ENCODE measurements at regions not wholly inside any gene's neighbourhood (a gene's known extent, or its start where the extent isn't known, plus 50 kb on each side); places are given as distances from the start of the nearest gene placed in this dataset.

- Histone ChIP-seq H2BK12ac (ENCODE audit: low read length) (no peak overlapping the region), H4K8ac (ENCODE audit: low read depth, low read length) (no peak overlapping the region), H3K23ac (ENCODE audit: low read depth, low read length, poor library complexity) (no peak overlapping the region), H3K9me3 (replicated peaks in 1 of 2; ENCODE audit: control insufficient read depth in 2 of 2, insufficient read depth in 1 of 2, low read depth in 1 of 2, low read length in 2 of 2) (no peaks in the 10 kb centered on the region), H3K4ac (ENCODE audit: low read length) (no peak overlapping the region), H2AK5ac (ENCODE audit: low read depth, low read length) (no peak overlapping the region), H2AFZ (ENCODE audit: low read length) (no peak overlapping the region), H2BK5ac (ENCODE audit: low read length) (no peak overlapping the region), H2BK15ac (ENCODE audit: low read length) (no peak overlapping the region), H3K27ac (replicated peaks; ENCODE audit: low read length) (no peak overlapping the region), H3K9ac (ENCODE audit: low read depth, low read length, poor library complexity) (no peak overlapping the region), H3K27me3 (ENCODE audit: control insufficient read depth in 3 of 3, insufficient read depth in 3 of 3, low read depth in 1 of 3, low read length in 3 of 3) (no peaks in the 10 kb centered on the region), H3K14ac (ENCODE audit: low read length) (no peak overlapping the region), H2BK120ac (ENCODE audit: low read depth, low read length) (no peak overlapping the region), H3K18ac (ENCODE audit: low read length) (no peak overlapping the region), H3K4me3 (ENCODE audit: low read length in 2 of 2) (no peak overlapping the region), H4K91ac (ENCODE audit: low read depth, low read length, poor library complexity) (no peak overlapping the region), H3K4me2 (ENCODE audit: insufficient read depth, low read length, poor library complexity, severe bottlenecking) (no peak overlapping the region), H3K36me3 (replicated peaks in 1 of 2; ENCODE audit: control insufficient read depth in 2 of 2, insufficient read depth in 2 of 2, low read length in 2 of 2) (no peaks in the 10 kb centered on the region), H3K79me1 (ENCODE audit: low read depth, low read length) (peaks cover 2% of the 10 kb centered on the region), H3K4me1 (ENCODE audit: control insufficient read depth in 2 of 2, insufficient read depth in 1 of 2, low read depth in 1 of 2, low read length in 2 of 2) (no peaks in the 10 kb centered on the region)
- no CpG with 5 or more reads among the region's 1 CpG for WGBS, 2 donors (ENCODE audit: extremely low coverage in 2 of 2, insufficient read length in 2 of 2, insufficient replicate concordance in 1 of 2)
- DNase-seq (ENCODE audit: low spot score), result no peak
These were observed 471.3 kb downstream of the DHX35 start for GRCh38 chr20:39433466-39433865.

- Histone ChIP-seq H4K91ac (ENCODE audit: low read depth, low read length, poor library complexity) (no peak overlapping the region), H3K18ac (ENCODE audit: low read length) (no peak overlapping the region), H2BK15ac (ENCODE audit: low read length) (no peak overlapping the region), H3K4me2 (ENCODE audit: insufficient read depth, low read length, poor library complexity, severe bottlenecking) (no peak overlapping the region), H3K9ac (ENCODE audit: low read depth, low read length, poor library complexity) (no peak overlapping the region), H2BK12ac (ENCODE audit: low read length) (no peak overlapping the region), H3K27me3 (ENCODE audit: control insufficient read depth in 3 of 3, insufficient read depth in 3 of 3, low read depth in 1 of 3, low read length in 3 of 3) (no peaks in the 10 kb centered on the region), H2BK5ac (ENCODE audit: low read length) (no peak overlapping the region), H3K36me3 (replicated peaks in 1 of 2; ENCODE audit: control insufficient read depth in 2 of 2, insufficient read depth in 2 of 2, low read length in 2 of 2) (no peaks in the 10 kb centered on the region), H3K14ac (ENCODE audit: low read length) (no peak overlapping the region), H3K9me3 (replicated peaks in 1 of 2; ENCODE audit: control insufficient read depth in 2 of 2, insufficient read depth in 1 of 2, low read depth in 1 of 2, low read length in 2 of 2) (peaks cover 0 to 2% of the 10 kb centered on the region in 2 donors), H3K4me3 (ENCODE audit: low read length in 2 of 2) (no peak overlapping the region), H3K27ac (replicated peaks; ENCODE audit: low read length) (no peak overlapping the region), H3K79me1 (ENCODE audit: low read depth, low read length) (peaks cover 2% of the 10 kb centered on the region), H2BK120ac (ENCODE audit: low read depth, low read length) (no peak overlapping the region), H3K4me1 (ENCODE audit: control insufficient read depth in 2 of 2, insufficient read depth in 1 of 2, low read depth in 1 of 2, low read length in 2 of 2) (no peaks in the 10 kb centered on the region), H4K8ac (ENCODE audit: low read depth, low read length) (no peak overlapping the region), H2AFZ (ENCODE audit: low read length) (no peak overlapping the region), H2AK5ac (ENCODE audit: low read depth, low read length) (no peak overlapping the region), H3K23ac (ENCODE audit: low read depth, low read length, poor library complexity) (no peak overlapping the region), H3K4ac (ENCODE audit: low read length) (no peak overlapping the region)
- DNase-seq (ENCODE audit: low spot score), result no peak
- WGBS, 2 donors (ENCODE audit: extremely low coverage in 2 of 2, insufficient read length in 2 of 2, insufficient replicate concordance in 1 of 2), result no CpG with 5 or more reads among the region's 4 CpGs
These were observed 469.1 kb downstream of the DHX35 start for GRCh38 chr20:39431091-39431880.

GRCh38 chr20:39429726-39430125, 467.6 kb downstream of the DHX35 start:
- Histone ChIP-seq H2BK15ac (ENCODE audit: low read length) (no peak overlapping the region), H2BK5ac (ENCODE audit: low read length) (no peak overlapping the region), H3K18ac (ENCODE audit: low read length) (no peak overlapping the region), H4K91ac (ENCODE audit: low read depth, low read length, poor library complexity) (no peak overlapping the region), H3K4me3 (ENCODE audit: low read length in 2 of 2) (no peak overlapping the region), H3K4ac (ENCODE audit: low read length) (no peak overlapping the region), H2BK120ac (ENCODE audit: low read depth, low read length) (no peak overlapping the region), H3K79me1 (ENCODE audit: low read depth, low read length) (no peaks in the 10 kb centered on the region), H2BK12ac (ENCODE audit: low read length) (no peak overlapping the region), H3K9me3 (replicated peaks in 1 of 2; ENCODE audit: control insufficient read depth in 2 of 2, insufficient read depth in 1 of 2, low read depth in 1 of 2, low read length in 2 of 2) (peaks cover 0 to 2% of the 10 kb centered on the region in 2 donors), H2AK5ac (ENCODE audit: low read depth, low read length) (no peak overlapping the region), H4K8ac (ENCODE audit: low read depth, low read length) (no peak overlapping the region), H3K9ac (ENCODE audit: low read depth, low read length, poor library complexity) (no peak overlapping the region), H3K14ac (ENCODE audit: low read length) (no peak overlapping the region), H3K4me1 (ENCODE audit: control insufficient read depth in 2 of 2, insufficient read depth in 1 of 2, low read depth in 1 of 2, low read length in 2 of 2) (no peaks in the 10 kb centered on the region), H3K27ac (replicated peaks; ENCODE audit: low read length) (no peak overlapping the region), H3K23ac (ENCODE audit: low read depth, low read length, poor library complexity) (no peak overlapping the region), H3K36me3 (replicated peaks in 1 of 2; ENCODE audit: control insufficient read depth in 2 of 2, insufficient read depth in 2 of 2, low read length in 2 of 2) (no peaks in the 10 kb centered on the region), H2AFZ (ENCODE audit: low read length) (no peak overlapping the region), H3K27me3 (ENCODE audit: control insufficient read depth in 3 of 3, insufficient read depth in 3 of 3, low read depth in 1 of 3, low read length in 3 of 3) (no peaks in the 10 kb centered on the region), H3K4me2 (ENCODE audit: insufficient read depth, low read length, poor library complexity, severe bottlenecking) (no peak overlapping the region)
- DNase-seq (ENCODE audit: low spot score), result no peak
- no CpG with 5 or more reads among the region's 1 CpG for WGBS, 2 donors (ENCODE audit: extremely low coverage in 2 of 2, insufficient read length in 2 of 2, insufficient replicate concordance in 1 of 2)

GRCh38 chr20:39424962-39425678, 463.0 kb downstream of the DHX35 start:
- Histone ChIP-seq H3K27me3 (ENCODE audit: control insufficient read depth in 3 of 3, insufficient read depth in 3 of 3, low read depth in 1 of 3, low read length in 3 of 3) (no peaks in the 10 kb centered on the region), H3K9me3 (replicated peaks in 1 of 2; ENCODE audit: control insufficient read depth in 2 of 2, insufficient read depth in 1 of 2, low read depth in 1 of 2, low read length in 2 of 2) (peaks cover 0 to 2% of the 10 kb centered on the region in 2 donors), H3K27ac (replicated peaks; ENCODE audit: low read length) (no peak overlapping the region), H3K14ac (ENCODE audit: low read length) (no peak overlapping the region), H2AK5ac (ENCODE audit: low read depth, low read length) (no peak overlapping the region), H3K79me1 (ENCODE audit: low read depth, low read length) (no peaks in the 10 kb centered on the region), H4K91ac (ENCODE audit: low read depth, low read length, poor library complexity) (no peak overlapping the region), H3K23ac (ENCODE audit: low read depth, low read length, poor library complexity) (no peak overlapping the region), H3K4me1 (ENCODE audit: control insufficient read depth in 2 of 2, insufficient read depth in 1 of 2, low read depth in 1 of 2, low read length in 2 of 2) (no peaks in the 10 kb centered on the region), H3K18ac (ENCODE audit: low read length) (no peak overlapping the region), H2BK12ac (ENCODE audit: low read length) (no peak overlapping the region), H2AFZ (ENCODE audit: low read length) (no peak overlapping the region), H3K9ac (ENCODE audit: low read depth, low read length, poor library complexity) (no peak overlapping the region), H2BK15ac (ENCODE audit: low read length) (no peak overlapping the region), H3K4me3 (ENCODE audit: low read length in 2 of 2) (no peak overlapping the region), H3K4ac (ENCODE audit: low read length) (no peak overlapping the region), H4K8ac (ENCODE audit: low read depth, low read length) (no peak overlapping the region), H2BK120ac (ENCODE audit: low read depth, low read length) (no peak overlapping the region), H3K36me3 (replicated peaks in 1 of 2; ENCODE audit: control insufficient read depth in 2 of 2, insufficient read depth in 2 of 2, low read length in 2 of 2) (no peaks in the 10 kb centered on the region), H3K4me2 (ENCODE audit: insufficient read depth, low read length, poor library complexity, severe bottlenecking) (no peak overlapping the region), H2BK5ac (ENCODE audit: low read length) (no peak overlapping the region)
- no peak for DNase-seq (ENCODE audit: low spot score)
- WGBS, 2 donors (ENCODE audit: extremely low coverage in 2 of 2, insufficient read length in 2 of 2, insufficient replicate concordance in 1 of 2), result no CpG with 5 or more reads among the region's 5 CpGs

Data from neuronal stem cell (in vitro differentiated cells).